Caco-2 (cell line): ENCODE measurements at regions not wholly inside any gene's neighbourhood (a gene's known extent, or its start where the extent isn't known, plus 50 kb on each side); places are given as distances from the start of the nearest gene placed in this dataset.

ENCODE experiments used
- BruUV-seq: library from RNA; stranded (reverse); fragments of 400-500 nt; replicated peaks from 2 replicates; lab custom pipeline; 2021; lab: Mats Ljungman, UMichigan
- CTCF ChIA-PET: fragments of 300-600 bp; sonication (Branson Sonifier 250); formaldehyde crosslinking; loops from one replicate; lab custom pipeline; 2022; ENCODE audit warnings: antibody characterized with exemption; lab: Charles Lee
- POLR2A ChIA-PET: fragments of 300-600 bp; sonication (Branson Sonifier 250); formaldehyde crosslinking; loops from one replicate; lab custom pipeline; 2022; ENCODE audit warnings: antibody characterized with exemption; lab: Charles Lee
- DNase-seq, 2 experiments: peaks; one replicate each; pipeline versions ENCODE4 v3.0.0 to v3.0.0-alpha.2; 2020 to 2022
- H3K27me3 ChIP-seq: replicated peaks from 2 replicates; pipeline ENCODE4 v1.6.0; 2011; ENCODE audit warnings: low read length; ENCODE audit not compliant: control insufficient read depth, insufficient read depth
- H3K36me3 ChIP-seq: 2 replicates; pipeline ENCODE4 v1.5.1; 2011; ENCODE audit warnings: low read length; ENCODE audit not compliant: control insufficient read depth, insufficient read depth
- H3K4me1 ChIP-seq: fragments of 250-450 bp; sonication (Bioruptor Pico); 2 replicates; pipeline ENCODE4 v1.5.1; 2020; ENCODE audit warnings: mild to moderate bottlenecking
- H3K4me3 ChIP-seq: 2 replicates; pipeline ENCODE4 v1.5.1; 2011; ENCODE audit warnings: low read depth, mild to moderate bottlenecking, control low read depth, low read length
- H3K9me3 ChIP-seq: fragments of 250-450 bp; sonication (Bioruptor Pico); 2 replicates; pipeline ENCODE4 v1.5.1; 2020; ENCODE audit warnings: mild to moderate bottlenecking, moderate library complexity
- H3K27ac Mint-ChIP-seq: one replicate; pipeline ENCODE4 v1.8.0; 2022; ENCODE audit warnings: mixed read lengths; ENCODE audit not compliant: unreplicated experiment
- H3K27me3 Mint-ChIP-seq: one replicate; pipeline ENCODE4 v1.8.0; 2022; ENCODE audit warnings: mixed read lengths; ENCODE audit not compliant: insufficient read depth, unreplicated experiment
- H3K36me3 Mint-ChIP-seq: one replicate; pipeline ENCODE4 v1.8.0; 2022; ENCODE audit warnings: mild to moderate bottlenecking, mixed read lengths; ENCODE audit not compliant: insufficient read depth, unreplicated experiment
- H3K4me1 Mint-ChIP-seq: one replicate; pipeline ENCODE4 v1.8.0; 2022; ENCODE audit warnings: low read depth, mixed read lengths; ENCODE audit not compliant: unreplicated experiment
- H3K4me3 Mint-ChIP-seq: one replicate; pipeline ENCODE4 v1.8.0; 2022; ENCODE audit warnings: mild to moderate bottlenecking, moderate library complexity, mixed read lengths; ENCODE audit not compliant: unreplicated experiment
- H3K9me3 Mint-ChIP-seq: one replicate; pipeline ENCODE4 v1.8.0; 2022; ENCODE audit warnings: mixed read lengths; ENCODE audit not compliant: unreplicated experiment
- intact Hi-C: fragments of 100-400 bp; cut with micrococcal nuclease; formaldehyde crosslinking; loops from one replicate; pipeline ENCODE4 v1.10.0; 2022; ENCODE audit not compliant: unreplicated experiment
- TF ChIP-seq, protein P1 (sequence below), 2 experiments: fragments of 200-600 bp in 1 of 2; IDR thresholded peaks; 1 replicate in 1 of 2; 2 replicates in 1 of 2; pipeline versions ENCODE4 v1.5.1 to v1.8.0; 2011 to 2022; ENCODE audit warnings: antibody characterized with exemption in 1 of 2, control low read depth in 1 of 2, inconsistent platforms in 1 of 2, low read depth in 1 of 2, low read length in 1 of 2, mild to moderate bottlenecking in 1 of 2, moderate library complexity in 1 of 2; ENCODE audit not compliant: insufficient read depth in 1 of 2, severe bottlenecking in 1 of 2, unreplicated experiment in 1 of 2

DNA sequence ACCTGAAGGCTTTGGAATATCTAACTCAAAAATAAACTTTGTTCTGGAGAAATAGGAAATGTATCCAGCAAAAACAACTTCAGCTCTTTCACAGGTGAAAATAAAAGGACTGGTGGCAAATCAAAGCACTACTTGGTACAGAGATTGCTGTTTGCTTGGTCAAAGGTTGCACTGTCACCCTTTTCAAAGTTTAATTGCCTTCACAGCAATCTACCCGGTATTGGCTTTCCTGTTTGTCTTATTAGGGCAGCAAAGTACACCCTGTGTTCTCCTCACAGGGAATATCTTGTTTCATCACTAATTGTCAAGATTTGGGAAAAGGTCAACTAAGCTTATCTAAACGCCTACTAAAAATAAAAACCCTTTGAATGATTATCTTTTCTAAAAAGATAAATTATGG is 214.1 kb upstream of the ADCY2 start:
- ChIA-PET POLR2A (no interaction called here), CTCF (no interaction called here)
- no peaks in the 10 kb centered on the region for H3K9me3 ChIP-seq
- no TSS peak for BruUV-seq
- TF ChIP-seq, protein P1, sequence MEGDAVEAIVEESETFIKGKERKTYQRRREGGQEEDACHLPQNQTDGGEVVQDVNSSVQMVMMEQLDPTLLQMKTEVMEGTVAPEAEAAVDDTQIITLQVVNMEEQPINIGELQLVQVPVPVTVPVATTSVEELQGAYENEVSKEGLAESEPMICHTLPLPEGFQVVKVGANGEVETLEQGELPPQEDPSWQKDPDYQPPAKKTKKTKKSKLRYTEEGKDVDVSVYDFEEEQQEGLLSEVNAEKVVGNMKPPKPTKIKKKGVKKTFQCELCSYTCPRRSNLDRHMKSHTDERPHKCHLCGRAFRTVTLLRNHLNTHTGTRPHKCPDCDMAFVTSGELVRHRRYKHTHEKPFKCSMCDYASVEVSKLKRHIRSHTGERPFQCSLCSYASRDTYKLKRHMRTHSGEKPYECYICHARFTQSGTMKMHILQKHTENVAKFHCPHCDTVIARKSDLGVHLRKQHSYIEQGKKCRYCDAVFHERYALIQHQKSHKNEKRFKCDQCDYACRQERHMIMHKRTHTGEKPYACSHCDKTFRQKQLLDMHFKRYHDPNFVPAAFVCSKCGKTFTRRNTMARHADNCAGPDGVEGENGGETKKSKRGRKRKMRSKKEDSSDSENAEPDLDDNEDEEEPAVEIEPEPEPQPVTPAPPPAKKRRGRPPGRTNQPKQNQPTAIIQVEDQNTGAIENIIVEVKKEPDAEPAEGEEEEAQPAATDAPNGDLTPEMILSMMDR (IDR thresholded peaks at IDR 0.05; ENCODE audit: insufficient read depth in 1 of 2, low read depth in 1 of 2, low read length in 1 of 2, severe bottlenecking in 1 of 2, unreplicated experiment in 1 of 2) = no peak
- DNase-seq = no peak
- H3K4me1 ChIP-seq = peaks cover 7% of the 10 kb centered on the region; the same call in 1 of the 2 replicates
- H3K27me3 Mint-ChIP-seq = no peaks in the 10 kb centered on the region
- H3K27me3 ChIP-seq = no peaks in the 10 kb centered on the region; the same call in 1 of the 2 replicates
- intact Hi-C loops = no loop called here
- H3K36me3 ChIP-seq = no peaks in the 10 kb centered on the region
- no peaks in the 10 kb centered on the region for H3K36me3 Mint-ChIP-seq
- H3K9me3 Mint-ChIP-seq = no peaks in the 10 kb centered on the region
- no peak overlapping the region for H3K27ac Mint-ChIP-seq
- no peaks in the 10 kb centered on the region for H3K4me1 Mint-ChIP-seq
- H3K4me3 ChIP-seq = no peak overlapping the region
- H3K4me3 Mint-ChIP-seq = no peak overlapping the region

DNA sequence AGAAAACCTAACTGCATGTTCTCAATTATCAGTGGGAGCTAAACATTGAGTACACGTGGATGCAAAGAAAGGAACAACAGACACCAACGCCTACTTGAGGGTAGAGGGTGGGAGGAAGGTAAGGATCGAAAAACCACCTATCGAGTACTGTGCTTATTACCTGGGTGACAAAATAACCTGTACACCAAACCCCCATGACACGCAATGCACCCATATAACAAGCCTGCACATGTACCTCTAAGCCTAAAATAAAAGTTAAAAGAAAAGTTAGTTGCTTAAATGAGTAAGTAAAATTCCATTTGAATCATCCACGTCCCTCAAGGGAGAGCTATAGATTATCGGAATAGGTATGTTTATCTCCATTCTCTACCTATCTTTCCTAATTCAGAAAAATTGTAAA is 210.2 kb upstream of the ADCY2 start:
- no peaks in the 10 kb centered on the region for H3K9me3 ChIP-seq
- Mint-ChIP-seq H3K27me3 (no peaks in the 10 kb centered on the region), H3K4me3 (no peak overlapping the region), H3K36me3 (no peaks in the 10 kb centered on the region), H3K9me3 (peaks cover 3% of the 10 kb centered on the region), H3K27ac (no peak overlapping the region), H3K4me1 (no peaks in the 10 kb centered on the region)
- POLR2A ChIA-PET = no interaction called here
- no peak overlapping the region for H3K4me3 ChIP-seq
- intact Hi-C loops = no loop called here
- no peaks in the 10 kb centered on the region for H3K36me3 ChIP-seq
- BruUV-seq = no TSS peak
- H3K27me3 ChIP-seq = no peaks in the 10 kb centered on the region; the same call in 1 of the 2 replicates
- TF ChIP-seq, protein P1 (IDR thresholded peaks at IDR 0.05; ENCODE audit: insufficient read depth in 1 of 2, low read depth in 1 of 2, low read length in 1 of 2, severe bottlenecking in 1 of 2, unreplicated experiment in 1 of 2) = no peak
- DNase-seq = no peak
- CTCF ChIA-PET = no interaction called here
- H3K4me1 ChIP-seq = no peaks in the 10 kb centered on the region

DNA sequence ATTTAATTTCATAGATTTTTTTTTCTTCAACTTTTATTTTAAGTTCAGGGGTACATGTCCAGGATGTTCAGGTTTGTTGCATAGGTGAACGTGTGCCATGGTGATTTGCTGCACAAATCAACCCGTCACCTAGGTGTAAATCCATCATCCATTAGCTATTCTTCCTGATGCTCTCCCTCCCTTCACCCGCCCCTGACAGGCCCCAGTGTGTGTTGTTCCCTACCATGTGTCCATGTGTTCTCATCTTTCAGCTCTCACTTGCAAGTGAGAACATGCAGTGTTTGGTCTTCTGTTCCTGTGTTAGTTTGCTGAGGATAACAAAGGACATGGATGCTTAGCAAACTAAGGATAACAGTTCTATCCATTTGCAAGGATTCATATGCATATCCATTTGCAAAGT is 209.1 kb upstream of the ADCY2 start:
- no peaks in the 10 kb centered on the region for H3K36me3 Mint-ChIP-seq
- BruUV-seq = no TSS peak
- TF ChIP-seq, protein P1 (IDR thresholded peaks at IDR 0.05; ENCODE audit: insufficient read depth in 1 of 2, low read depth in 1 of 2, low read length in 1 of 2, severe bottlenecking in 1 of 2, unreplicated experiment in 1 of 2) = no peak
- no peak for DNase-seq
- H3K4me3 Mint-ChIP-seq = no peak overlapping the region
- H3K4me1 Mint-ChIP-seq = no peaks in the 10 kb centered on the region
- Histone ChIP-seq H3K4me1 (no peaks in the 10 kb centered on the region), H3K36me3 (no peaks in the 10 kb centered on the region), H3K27me3 (no peaks in the 10 kb centered on the region), H3K9me3 (no peaks in the 10 kb centered on the region), H3K4me3 (no peak overlapping the region)
- intact Hi-C loops = no loop called here
- no peak overlapping the region for H3K27ac Mint-ChIP-seq
- CTCF ChIA-PET = no interaction called here
- POLR2A ChIA-PET = no interaction called here
- peaks cover 8% of the 10 kb centered on the region for H3K9me3 Mint-ChIP-seq
- H3K27me3 Mint-ChIP-seq = no peaks in the 10 kb centered on the region
